ENCODE measurements at regions not wholly inside any gene's neighbourhood (a gene's known extent, or its start where the extent isn't known, plus 50 kb on each side); places are given as distances from the start of the nearest gene placed in this dataset.

GRCh38 chr11:44468345-44468988 lies 97.0 kb upstream of the CD82 start:
- TF ChIP-seq, protein P1, sequence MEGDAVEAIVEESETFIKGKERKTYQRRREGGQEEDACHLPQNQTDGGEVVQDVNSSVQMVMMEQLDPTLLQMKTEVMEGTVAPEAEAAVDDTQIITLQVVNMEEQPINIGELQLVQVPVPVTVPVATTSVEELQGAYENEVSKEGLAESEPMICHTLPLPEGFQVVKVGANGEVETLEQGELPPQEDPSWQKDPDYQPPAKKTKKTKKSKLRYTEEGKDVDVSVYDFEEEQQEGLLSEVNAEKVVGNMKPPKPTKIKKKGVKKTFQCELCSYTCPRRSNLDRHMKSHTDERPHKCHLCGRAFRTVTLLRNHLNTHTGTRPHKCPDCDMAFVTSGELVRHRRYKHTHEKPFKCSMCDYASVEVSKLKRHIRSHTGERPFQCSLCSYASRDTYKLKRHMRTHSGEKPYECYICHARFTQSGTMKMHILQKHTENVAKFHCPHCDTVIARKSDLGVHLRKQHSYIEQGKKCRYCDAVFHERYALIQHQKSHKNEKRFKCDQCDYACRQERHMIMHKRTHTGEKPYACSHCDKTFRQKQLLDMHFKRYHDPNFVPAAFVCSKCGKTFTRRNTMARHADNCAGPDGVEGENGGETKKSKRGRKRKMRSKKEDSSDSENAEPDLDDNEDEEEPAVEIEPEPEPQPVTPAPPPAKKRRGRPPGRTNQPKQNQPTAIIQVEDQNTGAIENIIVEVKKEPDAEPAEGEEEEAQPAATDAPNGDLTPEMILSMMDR (IDR thresholded peaks at IDR 0.05): no peak
- TF ChIP-seq POLR2A (IDR thresholded peaks at IDR 0.05) (no peak), POLR2AphosphoS5 (IDR thresholded peaks at IDR 0.05) (no peak)

All from upper lobe of left lung (tissue), 4 donors.